GM12878 (cell line): ENCODE measurements at regions not wholly inside any gene's neighbourhood (a gene's known extent, or its start where the extent isn't known, plus 50 kb on each side); places are given as distances from the start of the nearest gene placed in this dataset.

Source experiments
- ATAC-seq: fragments of 200-7000 bp; cut with Tn5 transposase; 3 replicates; pipeline ENCODE4 v1.9.1; 2020; ENCODE audit warnings: mild to moderate bottlenecking, moderate library complexity
- BruUV-seq: library from RNA; stranded (reverse); fragments of 400-500 nt; replicated peaks from 2 replicates; lab custom pipeline; 2021; lab: Mats Ljungman, UMichigan
- CTCF ChIA-PET: fragments of 300-600 bp; sonication (Branson Sonifier 250); formaldehyde crosslinking; extraction: SDS; loops from one replicate; lab custom pipeline; 2021; ENCODE audit warnings: inconsistent platforms; lab: Yijun Ruan, JAX
- POLR2A ChIA-PET: fragments of 350-600 bp; formaldehyde crosslinking; extraction: SDS; loops from one replicate; lab custom pipeline; 2021; ENCODE audit warnings: inconsistent platforms; lab: Charles Lee
- RAD21 ChIA-PET: fragments of 300-600 bp; sonication (Branson Sonifier 250); formaldehyde crosslinking; loops from one replicate; lab custom pipeline; 2023; ENCODE audit warnings: antibody characterized with exemption; ENCODE audit not compliant: unreplicated experiment; lab: Charles Lee
- SMC1A ChIA-PET: fragments of 300-600 bp; sonication (Branson Sonifier 250); formaldehyde crosslinking; loops from one replicate; lab custom pipeline; 2023; ENCODE audit not compliant: unreplicated experiment, uncharacterized antibody; lab: Charles Lee
- DNase-seq: peaks from one replicate; pipeline ENCODE4 v3.0.0-alpha.2; 2011; ENCODE audit warnings: low read depth, low spot score
- FAIRE-seq: peaks from 3 replicates; lab custom pipeline; 2011; peaks lifted over from hg19 to GRCh38; lab: Jason Lieb, UNC
- H2AFZ ChIP-seq: 2 replicates; pipeline ENCODE4 v1.6.0; 2011; ENCODE audit warnings: low read depth, low read length, control low read depth; ENCODE audit not compliant: control insufficient read depth
- H3K27ac ChIP-seq: 2 replicates; pipeline ENCODE4 v1.5.1; 2011; ENCODE audit warnings: control low read depth; ENCODE audit not compliant: control insufficient read depth, insufficient read depth
- H3K27me3 ChIP-seq, 2 experiments: replicated peaks in 1 of 2; 2 replicates each; pipeline versions ENCODE4 v1.6.0 to v1.6.1; 2011; ENCODE audit warnings: low read length in 1 of 2; ENCODE audit not compliant: control insufficient read depth in 2 of 2, insufficient read depth in 2 of 2
- H3K36me3 ChIP-seq, 2 experiments: 2 replicates each; pipeline ENCODE4 v1.5.1; 2011; ENCODE audit warnings: low read length in 1 of 2; ENCODE audit not compliant: control insufficient read depth in 2 of 2, insufficient read depth in 2 of 2
- H3K4me1 ChIP-seq: 2 replicates; pipeline ENCODE4 v1.6.1; 2011; ENCODE audit warnings: mild to moderate bottlenecking, low read length, moderate library complexity, mixed read lengths; ENCODE audit not compliant: control insufficient read depth, insufficient read depth
- H3K4me2 ChIP-seq: 2 replicates; pipeline ENCODE4 v1.6.0; 2011; ENCODE audit warnings: control low read depth; ENCODE audit not compliant: control insufficient read depth, insufficient read depth
- H3K4me3 ChIP-seq: fragments of 200-600 bp; sonication (generic); 2 replicates; pipeline ENCODE4 v1.5.1; 2016
- H3K79me2 ChIP-seq: 2 replicates; pipeline ENCODE4 v1.6.0; 2011; ENCODE audit warnings: low read length; ENCODE audit not compliant: control insufficient read depth, insufficient read depth
- H3K9ac ChIP-seq: 2 replicates; pipeline ENCODE4 v1.8.0; 2011; ENCODE audit warnings: low read length, control low read depth, mixed read lengths; ENCODE audit not compliant: control insufficient read depth, insufficient read depth
- H3K9me3 ChIP-seq: replicated peaks from 3 replicates; pipeline ENCODE4 v1.5.1; 2011; ENCODE audit warnings: mild to moderate bottlenecking, low read length; ENCODE audit not compliant: control insufficient read depth, insufficient read depth
- H4K20me1 ChIP-seq: 2 replicates; pipeline ENCODE4 v1.6.0; 2011; ENCODE audit not compliant: control insufficient read depth, insufficient read depth
- CHD4 ChIP-seq: fragments of 200-600 bp; sonication (generic); IDR thresholded peaks from 2 replicates; pipeline ENCODE4 v1.6.1; 2016; ENCODE audit warnings: mild to moderate bottlenecking
- DPF2 ChIP-seq: fragments of 450-650 bp; IDR thresholded peaks from 2 replicates; pipeline ENCODE4 v1.6.1; 2017; ENCODE audit warnings: mild to moderate bottlenecking
- IKZF2 ChIP-seq, 2 experiments: fragments of 450-650 bp; IDR thresholded peaks; 2 replicates each; pipeline ENCODE4 v1.6.1; 2017; ENCODE audit warnings: mild to moderate bottlenecking in 2 of 2, moderate library complexity in 2 of 2
- JUND ChIP-seq: IDR thresholded peaks from 2 replicates; pipeline ENCODE4 v1.6.1; 2012; ENCODE audit warnings: low read depth, mild to moderate bottlenecking, low read length, improper control_type of control experiment, moderate library complexity
- MXI1 ChIP-seq: fragments of 150-350 bp; IDR thresholded peaks from 2 replicates; pipeline ENCODE4 v1.6.1; 2011; ENCODE audit warnings: low read depth, mild to moderate bottlenecking, inconsistent platforms, low read length, improper control_type of control experiment
- POLR2A ChIP-seq: IDR thresholded peaks from 2 replicates; pipeline ENCODE4 v1.6.1; 2011; ENCODE audit warnings: low read depth, mild to moderate bottlenecking, low read length
- POU2F2 ChIP-seq: IDR thresholded peaks from 3 replicates; pipeline ENCODE4 v1.6.1; 2011; ENCODE audit warnings: low read depth, mild to moderate bottlenecking, low read length, borderline replicate concordance
- RAD51 ChIP-seq: fragments of 450-650 bp; IDR thresholded peaks from 2 replicates; pipeline ENCODE4 v1.6.1; 2016; ENCODE audit warnings: moderate library complexity, mild to moderate bottlenecking, inconsistent platforms
- STAT1 ChIP-seq: fragments of 450-650 bp; conservative IDR thresholded peaks from 2 replicates; pipeline ENCODE4 v1.6.1; 2014; ENCODE audit warnings: antibody characterized with exemption, mild to moderate bottlenecking
- SUZ12 ChIP-seq: fragments of 200-600 bp; sonication (generic); IDR thresholded peaks from one replicate; pipeline ENCODE4 v1.6.1; 2018; ENCODE audit warnings: antibody characterized with exemption, mild to moderate bottlenecking; ENCODE audit not compliant: unreplicated experiment
- TCF7 ChIP-seq: IDR thresholded peaks from 2 replicates; pipeline ENCODE4 v1.6.1; 2014; ENCODE audit warnings: antibody characterized with exemption, borderline replicate concordance
- WGBS: methylation state at CpG from one replicate; pipeline ENCODE4 v1.1.6; 2016; ENCODE audit warnings: low lambda C conversion rate; ENCODE audit not compliant: insufficient replicate concordance, insufficient coverage; ENCODE audit errors: missing lambda C conversion rate; 5-methylcytosine and 5-hydroxymethylcytosine counted together
- in situ Hi-C: fragments of 300-500 bp; cut with MboI; formaldehyde crosslinking; loops from 9 replicates; pipeline ENCODE4 v1.14.3; 2018; ENCODE audit warnings: mixed read lengths
- intact Hi-C: fragments of 100-400 bp; cut with micrococcal nuclease; formaldehyde crosslinking; loops from one replicate; pipeline ENCODE4 v1.14.2; 2022; ENCODE audit not compliant: unreplicated experiment
- TF ChIP-seq, protein P1 (sequence below): fragments of 450-650 bp; IDR thresholded peaks from 2 replicates; pipeline ENCODE4 v1.6.1; 2016; ENCODE audit warnings: mild to moderate bottlenecking

DNA sequence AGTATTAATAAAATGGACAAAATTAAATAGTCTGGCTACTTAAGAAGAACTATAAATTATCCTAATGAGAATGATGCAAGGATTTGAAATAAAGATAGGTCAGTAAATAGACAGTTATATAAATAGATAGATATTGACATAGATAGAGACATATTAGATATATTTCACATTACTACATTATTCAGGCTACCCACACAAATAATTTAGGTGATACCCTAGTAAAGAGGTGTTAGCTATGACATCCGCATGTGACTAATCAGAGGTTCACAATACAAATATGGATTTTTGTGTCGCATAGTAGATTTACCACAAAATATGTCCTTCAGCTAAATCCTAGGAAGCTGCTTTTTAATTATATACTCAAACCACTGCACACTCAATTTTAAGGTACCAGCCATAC, 729.0 kb upstream of the ANO3 start:
- no peak overlapping the region for H3K4me2 ChIP-seq
- FAIRE-seq (no peak), ATAC-seq (no peak), DNase-seq (no peak)
- BruUV-seq = no TSS peak
- H3K9me3 ChIP-seq = no peaks in the 10 kb centered on the region
- no peak overlapping the region for H3K27ac ChIP-seq
- CTCF ChIA-PET = no interaction called here
- H2AFZ ChIP-seq = no peak overlapping the region
- H3K4me1 ChIP-seq = no peaks in the 10 kb centered on the region
- no peaks in the 10 kb centered on the region for H4K20me1 ChIP-seq
- no peaks in the 10 kb centered on the region for H3K27me3 ChIP-seq
- intact Hi-C loops (no loop called here), in situ Hi-C loops (no loop called here)
- H3K79me2 ChIP-seq = no peaks in the 10 kb centered on the region
- H3K4me3 ChIP-seq = no peak overlapping the region
- POLR2A ChIA-PET = no interaction called here
- no peak for TF ChIP-seq TCF7
- TF ChIP-seq, protein P1, sequence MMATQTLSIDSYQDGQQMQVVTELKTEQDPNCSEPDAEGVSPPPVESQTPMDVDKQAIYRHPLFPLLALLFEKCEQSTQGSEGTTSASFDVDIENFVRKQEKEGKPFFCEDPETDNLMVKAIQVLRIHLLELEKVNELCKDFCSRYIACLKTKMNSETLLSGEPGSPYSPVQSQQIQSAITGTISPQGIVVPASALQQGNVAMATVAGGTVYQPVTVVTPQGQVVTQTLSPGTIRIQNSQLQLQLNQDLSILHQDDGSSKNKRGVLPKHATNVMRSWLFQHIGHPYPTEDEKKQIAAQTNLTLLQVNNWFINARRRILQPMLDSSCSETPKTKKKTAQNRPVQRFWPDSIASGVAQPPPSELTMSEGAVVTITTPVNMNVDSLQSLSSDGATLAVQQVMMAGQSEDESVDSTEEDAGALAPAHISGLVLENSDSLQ = no peak
- TF ChIP-seq MXI1 = no peak
- no peak for TF ChIP-seq CHD4
- no peak for TF ChIP-seq DPF2
- TF ChIP-seq STAT1 = no peak
- no peak for TF ChIP-seq RAD51
- TF ChIP-seq IKZF2 (IDR thresholded peaks at IDR 0.05) = no peak
- SMC1A ChIA-PET = no interaction called here
- H3K9ac ChIP-seq = no peak overlapping the region
- 95% methylated on average over 2 of the region's 2 CpGs for WGBS
- no peaks in the 10 kb centered on the region for H3K36me3 ChIP-seq
- RAD21 ChIA-PET = no interaction called here

DNA sequence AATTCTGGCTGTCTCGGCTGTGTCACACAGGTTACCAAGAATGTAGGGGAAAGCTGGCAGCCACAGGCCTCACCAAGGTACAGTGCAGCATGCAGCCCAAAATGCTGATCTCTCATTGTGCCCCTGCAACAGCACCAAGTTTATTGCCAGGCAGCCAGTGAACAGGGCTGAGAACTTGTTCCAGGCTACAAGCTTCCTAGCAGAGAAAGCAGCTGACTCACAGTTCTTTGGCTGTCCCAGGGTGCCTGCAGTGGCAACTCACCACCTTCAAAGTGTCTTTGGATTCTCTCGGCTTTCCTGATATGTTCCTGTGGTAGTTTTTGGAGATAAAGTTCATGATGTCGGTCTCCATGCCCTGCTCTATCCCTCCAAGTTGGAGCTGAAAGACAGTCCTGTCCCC, 719.1 kb upstream of the ANO3 start:
- no peaks in the 10 kb centered on the region for H3K4me1 ChIP-seq
- ATAC-seq (no peak), DNase-seq (no peak), FAIRE-seq (no peak)
- H3K9me3 ChIP-seq = no peaks in the 10 kb centered on the region
- TF ChIP-seq POLR2A = no peak
- TF ChIP-seq JUND = no peak
- no peak for TF ChIP-seq SUZ12
- no peak for TF ChIP-seq POU2F2
- H3K79me2 ChIP-seq = no peaks in the 10 kb centered on the region
- no peaks in the 10 kb centered on the region for H3K36me3 ChIP-seq
- no peaks in the 10 kb centered on the region for H3K27me3 ChIP-seq
- H3K4me3 ChIP-seq = no peak overlapping the region
- H4K20me1 ChIP-seq = no peaks in the 10 kb centered on the region
- BruUV-seq = no TSS peak
- CTCF ChIA-PET = no interaction called here
- in situ Hi-C loops (no loop called here), intact Hi-C loops (no loop called here)
- WGBS = 18% methylated on average over 3 of the region's 3 CpGs
- SMC1A ChIA-PET = no interaction called here
- no peak overlapping the region for H3K9ac ChIP-seq
- no peak overlapping the region for H3K27ac ChIP-seq
- POLR2A ChIA-PET = no interaction called here
- RAD21 ChIA-PET = no interaction called here
- no peak overlapping the region for H2AFZ ChIP-seq
- no peak overlapping the region for H3K4me2 ChIP-seq
